ENCODE measurements at regions not wholly inside any gene's neighbourhood (a gene's known extent, or its start where the extent isn't known, plus 50 kb on each side); places are given as distances from the start of the nearest gene placed in this dataset.

DNA sequence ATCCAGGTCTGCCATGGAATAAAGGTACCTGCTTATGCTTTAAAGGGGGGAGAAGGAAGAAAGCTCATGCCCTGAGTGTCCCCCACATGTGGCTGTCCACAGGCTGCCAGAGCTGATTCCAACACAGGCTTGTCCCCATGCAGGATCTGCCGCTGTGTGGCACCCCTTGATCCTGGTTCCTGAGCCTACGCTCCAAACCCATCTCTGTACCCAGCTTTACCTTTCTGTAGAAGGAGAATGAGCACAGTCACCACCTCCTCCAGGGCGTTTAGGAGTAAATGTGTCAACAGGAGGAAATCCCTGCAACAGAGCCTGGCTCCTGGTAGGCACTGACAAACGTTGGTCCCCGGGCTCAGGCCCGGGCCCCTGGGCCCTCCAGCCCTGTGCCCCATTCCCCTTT lies 175.6 kb downstream of the RBFOX3 start:
- no peak for DNase-seq (ENCODE audit: low read depth)

DNA sequence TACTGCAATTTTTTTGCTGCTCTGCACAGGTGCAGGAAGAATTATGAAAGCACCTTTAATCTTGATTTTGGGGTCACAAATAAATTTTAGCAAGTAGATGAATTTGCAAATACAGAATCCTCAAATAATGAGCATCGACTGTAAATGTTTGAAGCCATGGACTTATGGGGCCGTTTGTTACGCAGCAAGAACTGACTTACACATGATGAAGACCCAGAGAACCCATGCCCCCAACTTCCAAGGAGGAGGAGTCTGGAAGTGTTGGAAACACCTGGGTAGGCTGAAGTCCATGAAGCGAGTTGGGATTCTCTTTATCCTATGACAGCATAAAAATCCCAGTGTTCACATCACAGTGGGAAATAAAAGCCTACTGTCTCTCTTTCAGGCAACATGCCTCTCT lies 176.6 kb downstream of the RBFOX3 start:
- DNase-seq (ENCODE audit: low read depth): no peak
- H3K4me3 ChIP-seq (ENCODE audit: low read depth, low read length): no peak overlapping the region

More for the DNA sequence above, 175.6 kb downstream of the RBFOX3 start:
- H3K4me3 ChIP-seq (ENCODE audit: low read depth, low read length): no peak overlapping the region

DNA sequence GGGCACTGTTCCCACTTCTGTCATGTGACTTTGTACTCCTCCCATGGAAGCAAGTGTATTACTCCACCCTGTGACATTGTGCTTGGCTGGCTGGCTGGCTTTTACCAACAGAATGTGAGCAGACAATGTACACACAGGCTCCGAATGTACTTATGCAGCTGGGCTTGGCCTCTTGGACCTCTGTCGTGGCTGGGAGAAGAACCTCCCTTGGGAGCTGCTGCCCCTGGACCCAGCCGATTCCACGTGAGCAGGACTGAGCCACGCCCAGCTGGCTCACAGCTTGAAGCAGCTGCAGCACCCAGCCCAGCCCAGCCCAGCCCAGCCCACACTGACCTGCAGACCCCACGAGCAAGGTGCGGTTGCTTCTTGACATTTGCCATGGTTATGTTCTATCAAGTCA lies 177.5 kb downstream of the RBFOX3 start:
- no peak for DNase-seq (ENCODE audit: low read depth)

DNA sequence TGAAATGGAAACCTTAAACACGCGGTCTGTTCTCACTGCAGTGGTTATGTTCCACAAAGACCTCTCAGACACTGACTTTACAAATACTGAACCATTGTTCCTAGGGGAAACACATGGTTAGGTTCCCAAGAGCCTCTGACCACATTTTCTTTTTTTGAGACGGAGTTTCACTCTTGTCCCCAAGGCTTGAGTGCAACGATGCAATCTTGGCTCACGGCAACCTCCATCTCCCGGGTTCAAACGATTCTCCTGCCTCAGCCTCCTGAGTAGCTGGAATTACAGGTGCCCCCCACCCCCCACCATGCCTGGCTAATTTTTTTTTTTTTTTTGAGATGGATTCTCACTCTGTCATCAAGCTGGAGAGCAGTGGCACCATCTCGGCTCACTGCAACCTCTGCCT lies 179.7 kb downstream of the RBFOX3 start:
- no peak overlapping the region for H3K4me3 ChIP-seq (ENCODE audit: low read depth, low read length)
- DNase-seq (ENCODE audit: low read depth): no peak

More for the DNA sequence above, 177.5 kb downstream of the RBFOX3 start:
- no peak overlapping the region for H3K4me3 ChIP-seq (ENCODE audit: low read depth, low read length)

DNA sequence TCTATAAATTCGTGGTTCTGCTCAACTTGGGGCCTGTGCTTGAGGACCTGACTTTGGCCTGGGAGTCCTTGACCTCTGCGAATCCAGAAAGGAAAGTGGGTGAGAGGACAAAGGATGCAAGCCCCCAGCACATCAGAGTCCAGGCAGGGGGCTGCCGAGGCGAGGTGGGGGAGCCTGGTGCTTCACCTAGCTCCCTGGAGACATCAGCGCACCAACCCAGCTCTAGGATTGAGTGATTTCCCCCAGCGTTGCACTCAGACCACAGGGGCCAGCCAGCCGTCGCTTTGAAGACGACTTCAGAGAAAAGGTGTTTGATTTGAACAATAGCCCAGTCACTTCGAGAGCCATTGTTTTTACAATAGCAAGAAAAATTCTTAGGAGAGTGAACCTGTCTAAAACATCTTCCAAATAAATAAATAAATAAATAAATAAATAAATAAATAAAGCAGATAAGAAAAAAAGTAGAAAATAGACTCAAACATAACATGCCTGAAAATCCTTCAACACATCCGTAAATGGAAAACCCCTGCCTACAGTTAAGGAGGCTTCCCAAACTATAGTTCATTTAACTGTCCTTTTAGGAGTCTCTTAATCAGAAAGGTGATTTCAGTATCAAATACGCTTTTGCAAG lies 180.9 kb downstream of the RBFOX3 start:
- DNase-seq (ENCODE audit: low read depth): no peak

DNA sequence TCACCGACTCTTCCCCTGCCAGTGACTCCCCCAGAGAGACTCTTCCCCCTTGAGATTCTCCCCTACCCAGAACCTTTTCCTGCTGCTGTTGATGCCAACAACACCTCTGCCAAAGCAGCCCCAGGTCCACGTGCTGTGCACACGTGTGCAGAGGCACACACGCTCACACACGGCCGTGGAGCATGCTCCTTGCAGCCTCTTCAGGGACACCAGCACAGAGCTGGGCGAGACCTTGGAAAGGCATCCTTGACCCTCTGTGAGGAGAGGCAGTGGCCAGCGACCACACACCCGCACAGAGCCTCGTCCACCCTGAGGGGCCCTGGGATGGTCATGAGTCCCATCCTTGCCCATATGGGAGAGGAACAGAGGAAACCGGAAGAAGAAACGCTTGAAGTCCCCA lies 181.9 kb downstream of the RBFOX3 start:
- H3K4me3 ChIP-seq (ENCODE audit: low read depth, low read length): no peak overlapping the region
- DNase-seq (ENCODE audit: low read depth): no peak

More for the DNA sequence above, 180.9 kb downstream of the RBFOX3 start:
- no peak overlapping the region for H3K4me3 ChIP-seq (ENCODE audit: low read depth, low read length)

DNA sequence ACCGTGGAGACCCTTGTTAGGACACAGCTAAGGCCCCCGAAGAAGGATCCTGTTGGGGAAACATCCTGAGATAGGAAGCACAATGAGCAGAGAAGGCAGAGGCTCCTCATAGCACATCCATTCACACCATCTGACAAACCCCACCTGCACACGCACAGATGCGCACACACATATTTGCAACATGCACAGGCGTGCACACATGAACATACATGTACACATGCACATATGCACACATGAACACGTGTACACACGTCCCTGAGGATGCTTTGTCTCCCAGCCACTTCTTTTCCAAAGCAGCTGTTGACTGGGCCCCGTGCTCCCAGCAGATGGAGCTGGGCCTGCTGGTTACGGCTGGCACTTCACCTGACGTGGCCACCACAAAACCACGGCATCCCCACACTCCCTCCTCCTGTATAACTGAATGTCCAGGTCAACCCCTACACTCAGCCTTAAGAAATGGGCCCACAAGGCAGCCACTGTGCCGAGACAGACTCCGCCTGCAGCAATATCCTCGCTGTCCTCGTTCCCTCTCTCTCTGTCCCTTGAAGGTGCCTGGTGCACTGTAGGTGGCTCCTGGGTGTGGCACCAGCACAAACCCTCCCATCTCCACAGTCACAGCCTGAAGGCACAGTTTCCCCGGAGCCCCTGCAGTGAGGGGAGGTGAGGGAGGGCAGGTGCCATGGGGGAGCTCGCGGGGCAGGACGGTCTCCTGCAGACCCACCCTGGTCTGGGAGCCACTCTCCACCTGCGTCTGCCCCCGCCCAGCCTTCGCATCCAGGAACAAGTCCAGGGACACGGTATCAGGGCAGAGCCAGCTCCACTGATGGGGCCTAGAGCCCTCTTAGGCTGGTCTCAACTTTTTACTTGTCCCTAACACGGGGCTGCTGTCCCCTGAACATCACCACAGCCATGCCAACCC lies 183.0 kb downstream of the RBFOX3 start:
- no peak overlapping the region for H3K4me3 ChIP-seq (ENCODE audit: low read depth, low read length)
- DNase-seq (ENCODE audit: low read depth): no peak

DNA sequence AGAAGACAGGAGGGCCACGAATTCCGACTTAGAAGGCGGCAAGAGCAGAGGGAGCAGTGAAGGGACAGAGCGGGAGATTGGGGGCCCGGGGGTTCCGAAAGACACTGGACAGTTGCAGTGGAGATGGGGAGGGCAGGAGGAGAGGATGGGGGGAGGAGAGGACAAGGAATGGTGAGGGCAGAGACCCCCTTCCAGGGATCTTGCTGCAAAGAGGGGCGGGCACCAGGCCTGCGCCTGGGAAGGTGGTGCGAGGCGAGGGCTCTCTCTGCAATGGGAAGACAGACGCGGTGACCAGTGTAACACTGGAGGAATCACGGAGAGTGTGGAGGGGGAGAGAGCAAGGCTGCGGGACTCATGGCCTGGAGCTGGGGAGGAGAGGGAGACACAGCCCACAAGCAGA lies 185.2 kb downstream of the RBFOX3 start:
- no peak for DNase-seq (ENCODE audit: low read depth)
- no peak overlapping the region for H3K4me3 ChIP-seq (ENCODE audit: low read depth, low read length)

DNA sequence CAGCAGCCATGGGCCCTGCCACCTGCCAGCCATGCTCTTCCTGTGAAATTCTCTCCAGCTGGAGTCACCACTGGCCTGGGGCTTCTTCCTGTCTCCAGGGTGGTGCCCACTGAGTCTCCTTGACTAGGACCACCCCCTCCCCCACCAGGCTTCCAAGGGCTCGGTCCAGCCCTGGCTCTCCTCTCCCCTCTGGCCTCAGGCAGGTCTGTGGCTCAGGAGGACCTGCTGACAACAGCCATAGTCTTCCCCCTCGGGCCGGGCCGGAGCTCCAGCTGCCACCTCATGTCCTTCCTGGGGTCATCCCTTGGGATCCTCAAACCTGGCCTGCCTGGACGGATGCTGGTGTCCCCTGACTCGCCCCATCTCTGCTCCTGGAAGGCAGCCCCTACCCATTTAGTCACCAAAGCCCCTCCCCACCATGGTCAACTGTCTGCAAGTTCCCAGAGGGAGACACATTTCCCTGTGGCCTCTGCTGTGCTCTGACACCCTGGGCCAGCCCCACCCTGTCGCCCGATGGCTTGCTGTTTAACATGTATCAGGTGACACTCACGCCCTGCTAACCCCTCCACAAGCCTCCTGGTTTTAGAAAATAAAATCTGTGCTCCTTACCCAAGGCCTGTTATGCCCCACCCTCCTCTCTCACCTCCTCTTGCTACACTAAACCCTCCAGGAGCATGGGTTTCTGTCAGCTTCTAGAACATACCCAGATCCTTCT lies 186.2 kb downstream of the RBFOX3 start:
- no peak for DNase-seq (ENCODE audit: low read depth)
- no peak overlapping the region for H3K4me3 ChIP-seq (ENCODE audit: low read depth, low read length)

DNA sequence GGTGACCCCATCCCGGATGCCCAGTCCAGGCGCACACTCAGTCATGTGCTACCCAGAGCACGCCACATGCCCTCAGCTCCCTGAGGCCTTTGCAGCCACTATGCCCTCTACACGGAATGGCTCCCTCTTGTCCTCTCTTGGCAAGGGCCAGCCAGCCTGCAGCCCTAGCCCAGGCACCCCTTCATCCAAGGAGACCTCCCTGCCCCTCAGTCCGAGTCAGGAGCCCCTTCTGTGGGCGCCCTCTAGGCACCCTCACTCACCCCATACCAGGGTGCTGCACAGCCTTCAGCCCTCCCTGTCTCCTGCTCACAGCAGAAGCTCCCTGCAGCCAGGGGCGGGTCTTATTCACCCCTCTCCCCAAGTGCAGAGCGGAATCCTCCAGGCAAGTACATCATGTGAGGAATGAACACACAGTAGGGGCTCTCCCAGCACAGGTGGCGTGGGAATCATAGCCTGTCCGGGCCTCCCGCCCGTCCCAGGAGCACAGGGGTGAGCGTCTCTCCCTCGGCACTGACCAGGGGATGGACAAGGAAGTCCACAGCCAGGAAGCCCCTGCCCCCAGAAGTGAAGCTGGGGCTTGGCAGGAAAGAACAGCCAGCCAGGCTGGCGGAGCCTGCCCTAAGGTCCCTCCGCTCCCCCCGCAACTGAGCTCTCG lies 186.9 kb downstream of the RBFOX3 start:
- DNase-seq (ENCODE audit: low read depth): no peak
- no peak overlapping the region for H3K4me3 ChIP-seq (ENCODE audit: low read depth, low read length)

DNA sequence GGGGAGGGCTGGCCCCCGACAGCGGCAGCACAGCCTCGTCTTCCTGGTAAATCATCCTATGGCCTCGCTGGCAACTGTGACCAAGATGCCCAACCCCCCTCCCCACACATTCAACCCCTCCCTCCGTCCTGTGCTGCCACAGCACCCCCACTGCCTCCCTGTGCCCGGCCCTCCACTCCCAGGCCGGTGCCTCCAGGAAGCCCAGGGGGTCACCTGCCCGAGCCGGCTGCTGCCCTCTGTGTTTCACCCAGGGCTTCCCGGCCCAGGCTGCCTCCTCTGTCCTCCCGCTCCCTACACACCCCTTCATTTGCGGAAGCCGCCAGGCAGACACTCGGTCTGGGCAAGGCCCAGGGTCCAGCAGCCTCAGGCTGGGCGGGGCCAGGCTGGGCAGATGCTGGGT lies 188.6 kb downstream of the RBFOX3 start:
- H3K4me3 ChIP-seq (ENCODE audit: low read depth, low read length): no peak overlapping the region
- DNase-seq (ENCODE audit: low read depth): no peak

DNA sequence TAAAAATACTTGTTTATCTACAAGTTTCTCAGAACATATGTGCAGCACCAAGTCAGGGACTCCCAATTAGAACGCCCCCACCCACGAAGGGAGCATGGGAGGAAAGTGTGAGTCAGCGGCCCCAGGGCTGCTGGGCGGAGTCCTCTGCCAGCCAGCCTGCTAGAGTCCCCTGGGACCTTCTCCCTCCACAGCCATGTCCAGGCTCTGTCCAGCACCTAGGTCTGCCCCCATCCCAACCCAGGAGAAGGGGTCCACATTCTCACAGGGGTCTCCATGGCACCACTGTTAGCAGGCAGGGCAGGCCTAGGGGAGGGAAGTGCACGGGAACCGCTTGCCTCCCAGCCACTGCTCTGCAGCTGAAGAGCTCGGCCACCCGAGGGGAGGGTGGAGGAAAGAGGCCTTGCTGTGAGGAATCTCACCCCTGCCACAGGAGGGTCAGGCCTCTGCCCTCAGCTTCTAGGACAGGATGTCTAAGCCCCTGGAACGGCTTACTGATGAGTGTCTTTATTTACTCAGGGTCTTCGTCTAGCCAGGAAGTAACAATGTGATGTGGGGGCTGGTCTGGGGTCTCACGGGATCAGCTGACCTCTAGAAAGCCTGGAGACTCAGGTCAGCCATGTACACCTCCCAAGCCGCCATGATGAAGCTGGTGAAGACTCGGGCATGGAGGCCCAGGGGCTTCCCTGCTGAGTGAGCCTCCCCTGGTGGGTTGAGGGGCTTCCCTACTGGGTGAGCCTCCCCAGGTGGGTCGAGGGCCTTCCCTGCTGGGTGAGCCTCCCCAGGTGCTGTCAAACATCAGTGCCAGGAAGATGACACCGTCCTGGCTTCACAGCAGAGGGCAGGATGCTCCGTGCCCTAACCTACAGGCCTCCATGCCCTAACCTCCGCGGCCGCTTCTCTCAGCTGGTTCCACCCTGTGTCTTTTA lies 190.3 kb downstream of the RBFOX3 start:
- H3K4me3 ChIP-seq (ENCODE audit: low read depth, low read length): no peak overlapping the region
- no peak for DNase-seq (ENCODE audit: low read depth)

DNA sequence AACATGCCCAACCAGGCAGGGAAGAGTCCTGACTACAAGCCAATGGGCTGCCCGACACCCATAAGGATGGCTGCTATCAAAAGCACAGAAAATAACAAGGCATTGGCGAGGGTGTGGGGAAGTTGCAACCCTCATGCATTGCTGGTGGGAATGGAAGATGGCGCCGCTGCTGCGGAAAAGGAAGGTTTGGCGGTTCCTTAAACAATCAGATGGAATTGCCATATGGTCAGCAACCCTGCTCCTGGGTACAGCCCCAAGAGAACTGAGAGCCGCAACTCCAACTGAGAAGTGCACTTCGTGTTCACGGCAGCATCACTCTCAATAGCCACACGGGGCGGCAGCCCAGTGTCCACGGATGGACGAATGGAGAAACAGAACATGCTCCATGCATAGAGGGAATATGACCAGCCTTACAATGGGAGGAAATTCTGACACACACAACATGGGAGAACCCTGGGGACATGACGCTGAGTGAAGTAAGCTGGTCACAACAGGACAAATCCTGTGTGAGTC lies 193.3 kb downstream of the RBFOX3 start:
- no peak for DNase-seq (ENCODE audit: low read depth)
- H3K4me3 ChIP-seq (ENCODE audit: low read depth, low read length): no peak overlapping the region

DNA sequence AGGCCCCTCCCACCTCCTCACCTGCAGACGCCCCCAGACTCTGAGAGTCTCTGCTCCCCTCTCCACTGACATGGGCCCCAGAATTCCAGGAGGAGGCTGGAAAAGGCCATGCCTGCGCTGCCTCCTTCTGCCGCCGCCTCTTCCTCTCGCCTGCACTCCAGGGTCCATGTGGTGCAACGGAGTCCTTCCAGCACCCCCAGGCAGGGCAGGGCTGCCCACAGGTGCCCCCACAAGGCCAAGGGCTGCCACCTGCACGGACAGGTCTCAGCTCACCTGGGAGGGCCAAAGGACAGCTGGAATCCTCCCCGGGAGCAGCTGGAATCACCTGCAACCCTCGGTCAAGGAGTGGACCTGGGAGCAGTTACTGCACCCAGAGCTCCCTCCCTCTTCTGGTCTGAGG lies 194.9 kb downstream of the RBFOX3 start:
- DNase-seq (ENCODE audit: low read depth): no peak
- no peak overlapping the region for H3K4me3 ChIP-seq (ENCODE audit: low read depth, low read length)

DNA sequence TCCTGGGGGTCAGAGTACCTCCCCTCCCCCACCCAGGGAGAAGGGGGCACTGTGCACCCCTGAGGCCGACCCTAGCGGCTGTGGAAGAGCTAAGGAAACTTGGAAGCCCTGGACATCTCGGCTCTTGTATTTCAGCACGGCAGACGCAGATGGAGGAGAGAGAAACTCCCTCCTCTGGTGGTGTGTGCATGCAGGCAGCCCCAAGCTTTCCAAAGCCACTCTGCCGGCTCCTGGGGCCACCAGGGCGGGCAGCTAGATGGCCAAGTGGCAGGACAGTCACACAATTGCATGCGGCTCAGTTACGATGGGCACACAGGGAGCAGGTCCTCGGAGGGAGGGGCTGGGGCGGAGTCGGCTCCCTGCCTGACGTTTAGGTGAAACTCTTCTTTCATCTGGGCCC lies 195.5 kb downstream of the RBFOX3 start:
- no peak overlapping the region for H3K4me3 ChIP-seq (ENCODE audit: low read depth, low read length)
- DNase-seq (ENCODE audit: low read depth): no peak

DNA sequence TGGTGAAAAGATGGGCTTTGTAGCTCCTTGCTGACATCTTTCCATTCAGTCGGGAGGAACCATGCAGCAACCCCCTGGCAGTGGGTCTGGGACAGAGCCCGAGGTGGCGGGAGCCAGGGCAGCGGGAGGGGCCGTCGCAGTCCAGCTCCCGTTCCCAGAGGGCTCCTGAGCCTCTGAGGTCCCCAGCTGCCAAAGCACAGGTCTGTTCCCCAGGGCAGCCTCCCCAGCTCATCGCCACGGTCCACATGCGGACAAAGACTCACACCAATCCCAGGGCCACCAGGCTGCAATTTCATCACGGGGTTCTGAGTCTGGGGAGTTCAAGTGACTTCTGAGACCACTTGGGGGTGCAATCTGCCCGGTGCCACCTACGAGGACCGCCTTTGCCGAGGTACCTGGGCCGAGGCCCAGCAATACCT lies 196.0 kb downstream of the RBFOX3 start:
- no peak for DNase-seq (ENCODE audit: low read depth)
- H3K4me3 ChIP-seq (ENCODE audit: low read depth, low read length): no peak overlapping the region

DNA sequence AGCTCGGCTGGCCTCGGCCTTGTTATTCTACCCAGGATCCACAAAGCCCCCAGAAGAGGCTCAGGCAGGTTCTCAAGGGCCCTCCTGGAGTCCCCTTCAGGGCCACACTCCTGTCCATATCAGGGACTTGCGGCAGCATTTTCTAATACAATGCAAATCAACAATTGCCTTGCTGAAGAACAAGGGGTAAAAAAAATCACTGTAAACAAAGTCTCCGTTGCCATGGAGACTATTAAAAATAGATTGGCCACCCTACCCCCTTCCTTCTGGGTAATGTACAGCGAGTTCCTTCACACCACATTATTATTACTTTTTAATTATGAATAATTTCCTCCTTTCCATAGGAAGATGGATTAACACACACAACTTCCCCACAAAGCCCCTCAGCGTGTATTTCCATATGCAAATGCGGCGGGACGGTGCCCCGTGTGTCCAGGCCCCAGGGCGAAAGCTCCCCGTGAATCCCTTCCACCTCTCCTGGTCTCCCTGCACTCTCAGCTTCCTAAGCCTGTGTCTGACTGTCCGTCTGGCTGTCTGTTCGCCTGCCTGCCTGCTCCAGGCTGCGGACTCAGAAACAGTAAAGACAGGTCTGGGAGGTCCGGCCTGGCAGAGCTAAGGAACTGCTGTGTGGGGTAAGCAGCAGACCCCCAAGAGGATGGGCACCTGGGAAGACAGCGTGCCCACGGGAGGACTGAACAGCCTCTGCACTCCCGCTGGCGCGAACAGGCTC lies 196.6 kb downstream of the RBFOX3 start:
- DNase-seq (ENCODE audit: low read depth): no peak
- H3K4me3 ChIP-seq (ENCODE audit: low read depth, low read length): no peak overlapping the region

DNA sequence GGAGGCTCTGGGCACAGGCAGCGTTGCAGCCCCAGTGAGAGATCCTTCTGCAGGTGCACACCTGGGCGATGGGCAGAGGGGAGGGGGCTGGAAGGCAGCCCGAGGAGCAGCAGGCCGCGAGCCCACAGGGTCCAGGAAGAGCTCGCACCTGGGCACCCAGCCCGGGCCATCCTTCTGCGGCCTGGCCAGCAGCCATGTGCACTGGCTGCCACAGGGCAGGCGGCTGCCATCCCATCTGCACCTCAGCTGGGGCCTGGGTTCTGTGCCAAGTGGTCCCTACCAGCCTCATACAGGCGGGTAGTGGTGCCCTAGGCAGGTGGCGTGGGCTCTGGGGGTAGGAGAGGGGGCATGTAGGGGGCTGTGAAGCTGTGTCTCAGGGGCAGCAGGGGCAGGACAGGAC lies 197.2 kb downstream of the RBFOX3 start:
- DNase-seq (ENCODE audit: low read depth): no peak
- no peak overlapping the region for H3K4me3 ChIP-seq (ENCODE audit: low read depth, low read length)
